ENCODE measurements at regions not wholly inside any gene's neighbourhood (a gene's known extent, or its start where the extent isn't known, plus 50 kb on each side); places are given as distances from the start of the nearest gene placed in this dataset.

DNA sequence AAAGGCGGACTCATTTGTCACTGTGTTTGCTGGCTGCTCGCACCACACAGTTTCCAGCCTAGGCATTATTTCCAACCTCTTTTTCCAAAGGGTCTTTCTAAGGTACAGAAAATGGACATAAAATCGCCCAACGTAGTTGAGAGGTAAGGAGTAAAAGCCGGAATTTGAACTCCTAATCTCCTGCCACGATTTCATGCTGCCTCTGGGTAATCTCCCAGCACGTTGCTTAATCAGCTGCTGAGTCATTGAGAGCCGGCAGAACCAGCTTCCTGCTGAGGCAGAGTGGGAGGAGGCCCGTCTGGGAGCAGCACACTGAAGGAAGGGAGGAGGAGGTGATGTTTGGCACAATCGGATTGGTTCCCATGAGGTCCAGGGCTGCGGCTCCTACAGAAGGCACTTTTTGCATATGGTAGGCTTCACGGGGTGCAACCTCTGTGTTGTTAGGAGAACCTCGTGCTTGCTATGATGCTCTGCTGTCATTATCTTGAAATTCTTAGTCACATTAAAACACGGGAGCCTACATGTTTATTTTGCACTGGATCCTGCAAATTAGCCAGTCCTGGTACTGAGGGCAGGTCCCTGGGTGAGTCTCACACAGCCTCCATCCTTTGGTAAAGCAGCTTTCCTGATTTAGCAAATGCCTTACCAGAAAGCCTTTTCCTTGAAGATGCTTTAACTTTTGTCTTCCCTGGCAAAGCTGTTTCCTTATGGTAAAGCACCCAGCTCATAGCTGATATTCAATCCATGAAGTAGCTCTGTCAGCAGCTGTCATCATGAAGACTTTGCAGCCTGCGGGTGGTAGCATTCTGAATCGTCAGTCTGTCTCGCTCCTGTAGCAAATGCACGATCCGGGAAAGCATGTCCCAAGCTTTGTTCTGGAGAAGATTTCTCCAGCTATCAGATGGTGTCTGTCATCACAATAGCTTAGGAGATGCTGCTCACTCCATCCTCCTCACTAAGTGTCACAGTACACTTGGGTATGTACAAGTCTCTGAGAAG lies 191.6 kb upstream of the MSX2 start (continued):
- TF ChIP-seq, protein P1, sequence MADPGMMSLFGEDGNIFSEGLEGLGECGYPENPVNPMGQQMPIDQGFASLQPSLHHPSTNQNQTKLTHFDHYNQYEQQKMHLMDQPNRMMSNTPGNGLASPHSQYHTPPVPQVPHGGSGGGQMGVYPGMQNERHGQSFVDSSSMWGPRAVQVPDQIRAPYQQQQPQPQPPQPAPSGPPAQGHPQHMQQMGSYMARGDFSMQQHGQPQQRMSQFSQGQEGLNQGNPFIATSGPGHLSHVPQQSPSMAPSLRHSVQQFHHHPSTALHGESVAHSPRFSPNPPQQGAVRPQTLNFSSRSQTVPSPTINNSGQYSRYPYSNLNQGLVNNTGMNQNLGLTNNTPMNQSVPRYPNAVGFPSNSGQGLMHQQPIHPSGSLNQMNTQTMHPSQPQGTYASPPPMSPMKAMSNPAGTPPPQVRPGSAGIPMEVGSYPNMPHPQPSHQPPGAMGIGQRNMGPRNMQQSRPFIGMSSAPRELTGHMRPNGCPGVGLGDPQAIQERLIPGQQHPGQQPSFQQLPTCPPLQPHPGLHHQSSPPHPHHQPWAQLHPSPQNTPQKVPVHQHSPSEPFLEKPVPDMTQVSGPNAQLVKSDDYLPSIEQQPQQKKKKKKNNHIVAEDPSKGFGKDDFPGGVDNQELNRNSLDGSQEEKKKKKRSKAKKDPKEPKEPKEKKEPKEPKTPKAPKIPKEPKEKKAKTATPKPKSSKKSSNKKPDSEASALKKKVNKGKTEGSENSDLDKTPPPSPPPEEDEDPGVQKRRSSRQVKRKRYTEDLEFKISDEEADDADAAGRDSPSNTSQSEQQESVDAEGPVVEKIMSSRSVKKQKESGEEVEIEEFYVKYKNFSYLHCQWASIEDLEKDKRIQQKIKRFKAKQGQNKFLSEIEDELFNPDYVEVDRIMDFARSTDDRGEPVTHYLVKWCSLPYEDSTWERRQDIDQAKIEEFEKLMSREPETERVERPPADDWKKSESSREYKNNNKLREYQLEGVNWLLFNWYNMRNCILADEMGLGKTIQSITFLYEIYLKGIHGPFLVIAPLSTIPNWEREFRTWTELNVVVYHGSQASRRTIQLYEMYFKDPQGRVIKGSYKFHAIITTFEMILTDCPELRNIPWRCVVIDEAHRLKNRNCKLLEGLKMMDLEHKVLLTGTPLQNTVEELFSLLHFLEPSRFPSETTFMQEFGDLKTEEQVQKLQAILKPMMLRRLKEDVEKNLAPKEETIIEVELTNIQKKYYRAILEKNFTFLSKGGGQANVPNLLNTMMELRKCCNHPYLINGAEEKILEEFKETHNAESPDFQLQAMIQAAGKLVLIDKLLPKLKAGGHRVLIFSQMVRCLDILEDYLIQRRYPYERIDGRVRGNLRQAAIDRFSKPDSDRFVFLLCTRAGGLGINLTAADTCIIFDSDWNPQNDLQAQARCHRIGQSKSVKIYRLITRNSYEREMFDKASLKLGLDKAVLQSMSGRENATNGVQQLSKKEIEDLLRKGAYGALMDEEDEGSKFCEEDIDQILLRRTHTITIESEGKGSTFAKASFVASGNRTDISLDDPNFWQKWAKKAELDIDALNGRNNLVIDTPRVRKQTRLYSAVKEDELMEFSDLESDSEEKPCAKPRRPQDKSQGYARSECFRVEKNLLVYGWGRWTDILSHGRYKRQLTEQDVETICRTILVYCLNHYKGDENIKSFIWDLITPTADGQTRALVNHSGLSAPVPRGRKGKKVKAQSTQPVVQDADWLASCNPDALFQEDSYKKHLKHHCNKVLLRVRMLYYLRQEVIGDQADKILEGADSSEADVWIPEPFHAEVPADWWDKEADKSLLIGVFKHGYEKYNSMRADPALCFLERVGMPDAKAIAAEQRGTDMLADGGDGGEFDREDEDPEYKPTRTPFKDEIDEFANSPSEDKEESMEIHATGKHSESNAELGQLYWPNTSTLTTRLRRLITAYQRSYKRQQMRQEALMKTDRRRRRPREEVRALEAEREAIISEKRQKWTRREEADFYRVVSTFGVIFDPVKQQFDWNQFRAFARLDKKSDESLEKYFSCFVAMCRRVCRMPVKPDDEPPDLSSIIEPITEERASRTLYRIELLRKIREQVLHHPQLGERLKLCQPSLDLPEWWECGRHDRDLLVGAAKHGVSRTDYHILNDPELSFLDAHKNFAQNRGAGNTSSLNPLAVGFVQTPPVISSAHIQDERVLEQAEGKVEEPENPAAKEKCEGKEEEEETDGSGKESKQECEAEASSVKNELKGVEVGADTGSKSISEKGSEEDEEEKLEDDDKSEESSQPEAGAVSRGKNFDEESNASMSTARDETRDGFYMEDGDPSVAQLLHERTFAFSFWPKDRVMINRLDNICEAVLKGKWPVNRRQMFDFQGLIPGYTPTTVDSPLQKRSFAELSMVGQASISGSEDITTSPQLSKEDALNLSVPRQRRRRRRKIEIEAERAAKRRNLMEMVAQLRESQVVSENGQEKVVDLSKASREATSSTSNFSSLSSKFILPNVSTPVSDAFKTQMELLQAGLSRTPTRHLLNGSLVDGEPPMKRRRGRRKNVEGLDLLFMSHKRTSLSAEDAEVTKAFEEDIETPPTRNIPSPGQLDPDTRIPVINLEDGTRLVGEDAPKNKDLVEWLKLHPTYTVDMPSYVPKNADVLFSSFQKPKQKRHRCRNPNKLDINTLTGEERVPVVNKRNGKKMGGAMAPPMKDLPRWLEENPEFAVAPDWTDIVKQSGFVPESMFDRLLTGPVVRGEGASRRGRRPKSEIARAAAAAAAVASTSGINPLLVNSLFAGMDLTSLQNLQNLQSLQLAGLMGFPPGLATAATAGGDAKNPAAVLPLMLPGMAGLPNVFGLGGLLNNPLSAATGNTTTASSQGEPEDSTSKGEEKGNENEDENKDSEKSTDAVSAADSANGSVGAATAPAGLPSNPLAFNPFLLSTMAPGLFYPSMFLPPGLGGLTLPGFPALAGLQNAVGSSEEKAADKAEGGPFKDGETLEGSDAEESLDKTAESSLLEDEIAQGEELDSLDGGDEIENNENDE (IDR thresholded peaks at IDR 0.05; ENCODE audit: insufficient replicate concordance, low read length): peak; percentile 22
- TF ChIP-seq SIRT6 (IDR thresholded peaks at IDR 0.05; ENCODE audit: low read length) (no peak), JUND (IDR thresholded peaks at IDR 0.05; ENCODE audit: low read length) (peak; percentile 87), CHD2 (IDR thresholded peaks at IDR 0.05; ENCODE audit: low read length) (no peak), BRCA1 (IDR thresholded peaks at IDR 0.05; ENCODE audit: low read depth, low read length) (no peak), TCF12 (IDR thresholded peaks at IDR 0.05; ENCODE audit: low read depth, low read length) (no peak), FOSL1 (IDR thresholded peaks at IDR 0.05; ENCODE audit: insufficient read depth, low read depth, low read length) (no peak), POLR2A (IDR thresholded peaks at IDR 0.05; ENCODE audit: control extremely low read depth in 1 of 2, low read depth in 2 of 2, low read length in 2 of 2) (no peak), BCL11A (IDR thresholded peaks at IDR 0.05; ENCODE audit: low read depth in 2 of 2, low read length in 2 of 2) (no peak), GTF2F1 (IDR thresholded peaks at IDR 0.05; ENCODE audit: borderline replicate concordance, low read depth, low read length) (no peak)
